Fibroblast of skin of left biceps (primary cell): ENCODE measurements at regions not wholly inside any gene's neighbourhood (a gene's known extent, or its start where the extent isn't known, plus 50 kb on each side); places are given as distances from the start of the nearest gene placed in this dataset.
A peak's percentile ranks its signal among the peaks of the same experiment; 100 is the strongest.

Experiments used
- DNase-seq, 2 experiments: peaks; one replicate each; pipeline ENCODE4 v3.0.0-alpha.2; 2013; ENCODE audit warnings: low read depth in 2 of 2

DNA sequence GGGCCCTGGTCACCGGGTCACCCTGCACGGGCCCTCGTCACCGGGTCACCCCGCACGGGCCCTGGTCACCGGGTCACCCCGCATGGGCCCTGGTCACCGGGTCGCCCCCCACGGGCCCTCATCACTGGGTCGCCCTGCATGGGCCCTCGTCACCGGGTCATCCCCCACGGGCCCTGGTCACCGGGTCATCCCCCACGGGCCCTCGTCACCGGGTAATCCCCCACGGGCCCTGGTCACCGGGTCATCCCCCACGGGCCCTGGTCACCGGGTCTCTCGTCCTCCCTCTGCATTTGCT is 77.6 kb downstream of the RIPK4 start:
- no peak for DNase-seq

DNA sequence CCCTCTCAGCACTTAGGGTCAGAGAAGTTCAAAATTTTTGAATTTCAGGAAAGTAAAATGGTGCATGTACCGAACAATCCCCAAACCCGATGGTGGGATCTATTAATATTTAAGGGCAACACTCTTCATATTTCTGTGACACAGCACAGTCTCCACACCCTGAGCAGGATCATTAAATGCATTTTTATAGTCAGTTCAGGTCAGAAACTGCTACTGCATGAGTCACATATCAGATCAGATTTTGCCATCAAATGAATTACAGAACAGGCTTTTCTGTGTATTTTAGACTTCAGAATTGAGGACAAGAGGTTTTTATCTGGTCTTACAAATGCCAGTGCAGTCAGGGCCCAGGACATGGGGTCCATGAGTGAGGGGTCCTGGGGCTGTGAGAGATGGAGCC is 79.2 kb downstream of the RIPK4 start:
- DNase-seq, result no peak

DNA sequence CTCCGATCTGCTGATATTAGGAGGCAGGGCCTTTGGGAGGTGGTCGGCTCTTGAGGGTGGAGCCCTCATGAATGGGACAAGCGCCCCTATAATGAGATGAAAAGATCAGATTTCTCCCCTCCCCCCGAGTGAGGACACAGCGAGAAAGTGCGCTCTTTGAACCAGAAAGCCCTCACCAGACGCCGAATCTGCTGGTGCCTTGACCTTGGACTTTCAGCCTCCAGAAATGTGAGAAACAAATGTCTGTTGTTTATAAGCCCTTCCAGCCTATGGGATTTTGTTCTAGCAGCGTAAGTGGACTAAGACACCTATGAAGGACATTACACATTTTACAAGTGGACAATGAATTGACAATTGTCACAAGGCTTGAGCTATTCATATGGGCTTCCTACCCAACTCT is 80.2 kb downstream of the RIPK4 start:
- DNase-seq, result no peak

DNA sequence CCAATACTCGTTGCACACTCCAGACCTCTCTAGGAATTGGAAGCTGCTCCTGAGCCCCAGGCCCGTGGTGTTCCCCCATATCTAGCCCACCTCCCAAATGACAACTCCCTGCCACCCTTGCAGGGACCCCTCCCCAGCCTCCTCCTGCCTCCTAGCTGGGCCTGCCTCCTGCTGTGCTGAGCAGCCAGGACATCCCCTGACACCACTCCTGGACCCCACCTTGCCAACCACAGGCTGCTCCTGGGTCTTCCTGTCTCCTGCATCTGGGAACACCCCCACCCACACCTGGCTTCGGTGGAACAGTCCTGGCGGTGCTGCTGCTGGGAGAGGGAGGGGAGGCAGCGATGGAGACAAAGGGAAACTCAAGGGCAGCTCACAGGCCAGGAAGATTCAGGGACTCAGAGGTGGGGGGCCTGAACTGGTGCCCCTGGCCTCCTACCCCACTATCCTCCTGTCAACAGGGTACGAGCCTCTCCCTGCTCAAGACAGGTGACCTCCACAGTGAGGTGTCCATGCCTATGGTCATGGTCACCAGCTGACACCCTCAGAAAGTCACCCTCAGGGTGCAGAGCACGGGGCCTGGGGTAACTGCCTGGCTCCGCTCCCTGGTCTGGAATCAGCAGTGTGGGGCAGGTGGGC is 81.2 kb downstream of the RIPK4 start:
- DNase-seq, result no peak

DNA sequence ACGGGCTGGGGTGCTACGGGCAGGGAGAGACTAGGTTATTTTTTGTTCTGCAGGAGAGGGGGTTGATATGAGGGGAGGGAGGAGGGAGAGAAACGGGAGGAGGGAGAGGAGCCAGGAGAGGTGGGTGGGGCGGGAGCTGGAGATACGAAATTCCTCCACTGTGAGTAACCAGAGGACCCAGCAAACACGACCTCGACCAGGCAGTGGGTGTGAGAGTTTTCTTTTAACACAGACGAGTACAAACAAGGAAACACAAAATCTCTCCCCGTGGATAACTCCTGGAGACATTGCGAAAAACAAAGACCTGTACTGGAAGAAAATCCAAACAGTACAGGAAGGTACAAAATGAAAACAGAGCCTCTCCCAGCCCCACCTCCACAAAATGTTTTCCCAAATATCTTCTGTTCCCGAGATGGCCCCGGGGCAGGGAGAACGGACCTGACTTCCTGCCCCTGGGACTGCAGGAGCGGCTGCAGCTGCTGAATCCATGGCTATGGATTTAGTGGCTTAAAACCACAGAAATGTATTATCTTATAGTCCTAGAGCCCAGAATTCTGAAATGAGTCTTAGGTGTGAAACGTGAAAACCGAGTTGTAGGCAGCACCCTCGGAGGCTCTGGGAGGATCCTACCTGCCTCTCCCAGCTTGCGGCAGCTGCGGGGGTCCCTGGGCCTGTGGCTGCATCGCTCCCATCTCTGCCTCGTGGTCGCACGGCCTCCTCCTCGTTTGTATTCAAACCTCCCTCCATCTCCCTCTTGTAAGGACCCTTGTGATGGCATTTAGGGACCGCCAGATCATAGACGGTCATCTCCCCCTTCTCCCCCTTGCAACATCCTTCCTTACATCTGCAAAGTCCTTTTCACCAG is 82.2 kb downstream of the RIPK4 start:
- DNase-seq, result peak; percentile 27 to 31

DNA sequence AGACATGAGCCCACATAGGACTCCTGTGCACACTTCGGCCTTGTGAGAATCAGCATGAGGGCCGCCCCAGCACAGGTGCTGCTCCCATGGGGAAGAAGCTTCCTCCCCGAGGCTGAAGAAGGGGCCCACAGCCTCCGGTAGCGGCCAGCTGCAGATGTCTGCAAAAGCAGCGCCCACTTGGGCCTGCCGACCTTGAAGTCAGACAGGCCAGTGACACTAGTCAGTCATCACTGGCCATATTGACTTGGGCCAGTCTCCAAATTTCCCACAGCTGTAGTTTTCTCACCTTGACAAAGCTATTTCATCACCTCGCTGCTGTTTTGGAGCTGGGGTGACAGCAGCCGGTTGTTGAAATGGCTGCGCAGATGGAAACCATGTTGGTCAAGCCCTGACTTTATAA is 83.0 kb downstream of the RIPK4 start:
- no peak for DNase-seq

DNA sequence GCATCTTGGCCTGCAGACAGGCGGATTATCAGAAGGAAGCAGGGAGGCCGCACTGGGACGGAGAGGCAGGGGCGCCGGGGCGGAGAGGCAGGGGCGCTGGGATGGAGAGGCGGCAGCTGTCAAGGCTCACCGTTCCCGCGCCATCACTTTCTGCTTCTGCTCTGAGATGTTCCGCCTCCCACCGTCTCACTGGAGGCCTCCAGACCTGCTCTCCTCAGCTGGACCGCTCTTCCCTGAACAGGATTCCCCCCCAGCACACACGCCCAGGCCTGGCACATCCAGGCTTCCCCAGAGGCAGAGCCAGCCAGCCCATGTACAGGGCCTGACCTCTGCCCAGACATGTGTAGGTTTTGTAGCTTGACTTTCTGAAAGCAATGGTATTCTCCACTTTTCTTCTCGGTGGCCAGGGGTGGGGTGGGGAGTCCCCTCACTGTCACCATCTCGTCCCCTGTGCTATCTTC is 84.1 kb downstream of the RIPK4 start:
- DNase-seq, result no peak

DNA sequence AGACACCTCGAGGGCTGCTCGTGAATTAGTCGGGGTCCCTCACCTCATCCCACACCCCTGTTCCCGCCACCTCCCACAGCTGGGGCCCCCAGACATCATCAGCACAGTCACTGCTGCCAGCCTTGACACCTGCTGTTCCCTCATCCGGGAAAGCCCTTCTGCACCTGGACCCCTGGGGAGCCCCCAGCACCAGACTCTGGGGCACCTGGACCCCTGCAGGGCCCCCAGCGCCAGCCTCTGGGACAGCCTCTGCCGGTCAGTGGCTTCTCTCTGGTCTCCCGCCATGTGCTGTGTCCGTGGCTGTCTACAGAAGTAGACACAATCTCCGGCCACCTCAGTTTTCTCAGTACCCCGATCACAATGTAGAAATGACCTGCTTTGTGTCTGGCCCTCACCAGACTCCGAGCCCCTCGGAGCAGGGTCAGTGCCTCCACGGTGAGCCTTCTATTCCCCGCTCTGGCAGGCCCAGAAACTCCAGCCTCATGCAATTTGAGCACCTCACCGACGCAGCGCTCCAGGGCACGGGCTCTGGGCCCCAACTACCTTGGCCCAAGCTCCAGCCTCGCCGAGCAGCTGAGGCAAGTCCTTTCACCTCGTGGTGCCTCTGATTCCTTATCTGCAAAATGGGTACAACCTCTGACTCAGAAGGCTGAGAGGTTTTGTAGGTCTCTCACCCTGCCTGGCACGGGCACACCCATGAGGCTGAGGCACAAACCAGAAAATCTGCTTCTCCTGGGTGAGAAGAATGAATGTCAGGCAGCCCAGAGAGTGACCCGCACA is 84.7 kb downstream of the RIPK4 start:
- no peak for DNase-seq

DNA sequence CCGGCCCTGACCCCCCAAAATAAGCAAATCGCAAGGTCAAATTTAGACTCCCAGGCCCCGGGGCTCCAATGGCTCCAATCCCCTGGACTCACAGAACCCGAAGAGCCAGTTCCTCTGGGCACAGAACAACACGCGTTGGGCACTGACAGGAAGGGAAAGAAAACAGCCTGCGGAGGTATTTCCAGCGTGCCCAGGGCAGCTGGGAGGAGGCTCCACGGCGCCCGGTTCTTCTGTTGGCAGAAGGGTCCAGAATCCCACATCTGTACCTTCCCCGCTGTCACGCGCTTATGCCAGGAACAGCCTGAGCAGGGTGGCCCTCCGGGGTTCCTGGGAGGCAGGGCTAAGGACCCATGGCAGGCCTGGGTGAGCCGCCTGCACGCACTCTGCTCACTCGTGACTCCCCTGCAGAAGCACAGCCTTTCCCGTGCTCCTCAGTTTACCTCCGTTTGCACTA is 85.5 kb downstream of the RIPK4 start:
- DNase-seq, result no peak

DNA sequence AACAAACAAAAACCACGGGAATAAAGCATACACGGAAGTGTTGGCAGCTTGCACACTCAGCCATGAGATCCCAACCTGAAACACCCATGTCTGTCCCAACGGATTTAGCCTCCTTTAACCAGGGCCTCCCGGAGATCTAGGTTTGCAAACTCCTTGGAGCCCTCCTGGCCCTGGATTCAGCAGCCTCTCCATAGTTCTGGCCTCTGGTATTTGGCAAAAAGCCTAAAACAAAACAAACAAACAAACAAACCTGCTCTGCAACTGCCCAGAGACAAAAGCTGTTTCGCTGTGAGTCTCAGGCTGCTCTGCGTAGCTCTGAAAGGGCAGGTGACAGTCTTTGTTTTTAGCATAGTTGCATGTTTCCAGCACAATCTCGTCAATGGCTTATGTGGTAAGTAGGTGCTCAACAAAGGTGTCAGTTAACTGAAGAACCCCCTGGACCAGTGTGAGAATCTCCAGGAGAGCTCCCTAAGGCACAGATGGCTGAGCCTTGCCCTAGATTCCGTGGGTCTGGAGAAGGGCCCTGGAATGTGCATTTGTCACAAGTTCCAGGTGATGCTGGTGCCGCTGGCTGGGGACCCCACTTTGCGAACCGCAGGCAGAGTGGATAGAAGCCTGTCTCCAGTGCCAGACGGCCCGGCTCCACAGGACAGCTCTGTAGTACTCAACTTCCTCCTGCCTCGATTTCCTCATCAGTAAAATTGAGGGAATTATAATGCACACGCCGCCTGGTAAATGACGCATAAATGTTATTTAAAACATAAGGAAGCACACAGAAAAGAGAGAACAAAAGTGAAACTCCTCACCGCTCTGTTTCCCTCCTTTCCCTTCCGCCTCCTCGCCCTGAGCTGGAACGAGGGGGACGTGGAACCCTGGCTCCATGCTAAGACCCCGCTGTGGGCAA is 86.2 kb downstream of the RIPK4 start:
- DNase-seq, result no peak

DNA sequence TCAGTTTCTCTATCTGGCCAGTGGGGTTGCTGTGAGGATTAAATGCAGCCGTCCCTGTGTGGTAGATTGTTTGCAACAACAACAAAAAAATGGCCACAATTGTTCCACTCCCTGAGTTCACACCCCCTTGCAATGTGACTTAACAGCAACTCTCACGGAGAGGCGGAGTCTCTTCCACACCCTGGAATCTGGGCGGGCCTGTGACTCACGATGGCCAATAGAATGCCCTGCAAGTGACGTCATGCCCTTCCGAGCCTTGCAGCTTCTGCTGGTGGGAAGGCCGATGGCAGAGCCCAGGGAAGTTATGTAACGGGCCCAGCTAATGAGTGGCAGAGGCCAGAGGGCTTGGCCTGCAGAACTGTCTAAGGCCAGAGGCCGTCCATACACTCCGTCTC is 87.9 kb downstream of the RIPK4 start:
- DNase-seq, result peak; percentile 90 to 91

DNA sequence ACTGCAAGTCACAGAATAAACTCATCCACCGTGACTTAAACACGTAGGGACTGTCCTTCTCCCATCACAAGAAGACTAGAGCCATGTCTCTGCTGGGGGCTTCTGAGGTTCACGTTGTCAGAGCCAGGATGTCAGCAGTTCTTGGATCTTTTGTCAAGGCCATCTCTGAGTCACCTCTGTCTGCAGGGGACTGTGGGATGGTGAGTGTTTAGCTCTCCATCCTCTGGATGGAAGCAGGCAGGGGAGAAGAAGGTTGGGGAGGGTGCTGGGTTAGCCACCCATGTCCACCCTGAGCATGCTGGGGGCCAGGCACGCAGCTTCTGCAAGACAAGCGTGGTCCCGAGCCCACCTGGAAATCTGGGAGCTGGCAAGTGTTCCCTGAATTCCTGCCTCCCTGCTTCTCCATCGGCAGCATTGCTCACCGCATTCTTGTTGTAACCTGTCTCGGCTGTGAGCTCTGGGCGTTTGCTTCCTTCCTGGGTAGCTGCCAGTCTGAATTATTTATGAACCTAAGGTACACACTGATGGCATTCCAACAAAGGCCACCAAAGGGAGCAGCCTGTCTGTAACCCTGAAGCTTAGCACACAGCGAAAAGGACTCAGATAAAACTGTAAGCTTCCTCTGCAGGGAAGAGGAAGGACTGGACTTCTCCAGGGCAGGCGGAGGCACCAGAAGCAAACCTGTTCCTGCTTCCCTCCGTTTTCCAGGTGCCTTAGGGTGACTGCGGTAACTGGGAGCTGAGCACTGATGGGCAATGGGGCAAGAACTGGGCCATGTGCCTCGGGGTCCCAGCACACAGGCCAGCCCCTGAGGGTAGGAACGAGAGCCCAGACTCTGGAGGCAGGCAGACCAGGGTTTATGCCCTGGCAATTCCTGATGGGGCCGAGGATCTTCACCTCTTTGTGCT is 88.6 kb downstream of the RIPK4 start:
- no peak for DNase-seq

DNA sequence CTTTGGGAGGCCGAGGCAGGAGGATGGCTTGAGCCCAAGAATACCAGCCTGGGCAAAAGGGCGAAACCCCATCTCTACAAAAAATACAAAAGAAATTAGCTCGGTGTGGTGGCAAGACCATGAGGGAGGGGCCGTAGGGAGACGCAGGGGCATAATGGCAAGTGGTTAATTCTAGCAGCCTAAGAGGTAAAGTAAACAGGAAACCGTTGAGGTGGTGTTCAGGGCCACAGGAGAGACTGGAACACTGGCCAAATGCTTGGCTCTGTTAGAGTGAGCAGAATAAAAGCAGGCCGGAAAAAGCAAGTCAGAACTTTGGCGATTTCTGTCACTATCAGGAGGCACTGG is 89.2 kb downstream of the RIPK4 start:
- DNase-seq, result no peak

DNA sequence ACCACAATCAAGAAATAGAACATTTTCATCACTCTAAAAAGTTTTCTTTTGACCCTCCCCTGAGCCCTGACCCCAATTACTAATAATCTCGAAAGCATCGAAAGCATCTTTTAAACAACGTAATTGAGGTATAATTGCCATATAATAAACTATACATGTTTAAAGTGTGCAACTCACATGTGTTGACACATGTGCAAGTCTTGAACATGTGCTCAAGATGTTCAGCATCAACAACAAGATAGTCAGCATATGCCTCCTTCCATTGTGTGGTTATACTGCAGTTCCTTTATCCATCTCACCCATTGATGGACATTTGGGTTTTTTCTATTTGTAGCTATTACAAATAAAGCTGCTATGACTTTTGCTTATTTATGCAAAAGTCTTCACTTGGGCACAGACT is 90.7 kb downstream of the RIPK4 start:
- no peak for DNase-seq

DNA sequence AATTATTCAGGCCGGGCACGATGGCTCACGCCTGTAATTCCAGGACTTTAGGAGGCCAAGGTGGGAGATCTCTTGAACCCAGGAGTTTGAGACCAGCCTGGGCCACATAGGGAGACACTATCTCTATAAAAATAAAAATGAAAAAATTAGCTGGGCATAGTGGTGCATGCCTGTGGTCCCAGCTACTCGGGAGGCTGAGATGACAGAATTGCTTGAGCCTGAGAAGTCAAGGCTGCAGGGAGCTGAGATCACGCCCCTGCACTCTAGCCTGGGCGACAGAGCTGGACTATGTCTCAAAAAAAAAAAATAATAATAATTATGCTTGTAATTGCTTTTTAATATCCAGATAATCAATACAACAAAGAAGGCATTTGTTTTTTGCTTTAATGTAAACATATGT is 91.3 kb downstream of the RIPK4 start:
- no peak for DNase-seq

DNA sequence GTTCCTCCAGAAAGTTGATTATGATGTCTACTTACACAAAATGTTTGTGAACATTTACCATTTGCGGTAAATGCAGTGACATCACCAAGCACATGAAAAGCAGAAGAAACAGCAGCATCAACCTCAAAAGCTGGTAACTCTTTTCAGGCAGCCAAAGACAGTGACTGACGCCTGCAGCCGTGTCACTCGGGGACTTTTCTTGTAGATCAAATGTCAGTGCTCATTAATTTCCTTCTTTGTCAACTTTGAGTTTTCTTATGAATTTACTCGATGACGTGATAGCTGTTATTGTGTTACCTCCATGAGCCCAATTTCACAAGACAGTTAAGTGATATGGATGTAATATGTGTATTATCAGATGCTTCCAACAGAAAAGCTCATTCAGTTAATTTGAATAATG is 92.5 kb downstream of the RIPK4 start:
- no peak for DNase-seq

DNA sequence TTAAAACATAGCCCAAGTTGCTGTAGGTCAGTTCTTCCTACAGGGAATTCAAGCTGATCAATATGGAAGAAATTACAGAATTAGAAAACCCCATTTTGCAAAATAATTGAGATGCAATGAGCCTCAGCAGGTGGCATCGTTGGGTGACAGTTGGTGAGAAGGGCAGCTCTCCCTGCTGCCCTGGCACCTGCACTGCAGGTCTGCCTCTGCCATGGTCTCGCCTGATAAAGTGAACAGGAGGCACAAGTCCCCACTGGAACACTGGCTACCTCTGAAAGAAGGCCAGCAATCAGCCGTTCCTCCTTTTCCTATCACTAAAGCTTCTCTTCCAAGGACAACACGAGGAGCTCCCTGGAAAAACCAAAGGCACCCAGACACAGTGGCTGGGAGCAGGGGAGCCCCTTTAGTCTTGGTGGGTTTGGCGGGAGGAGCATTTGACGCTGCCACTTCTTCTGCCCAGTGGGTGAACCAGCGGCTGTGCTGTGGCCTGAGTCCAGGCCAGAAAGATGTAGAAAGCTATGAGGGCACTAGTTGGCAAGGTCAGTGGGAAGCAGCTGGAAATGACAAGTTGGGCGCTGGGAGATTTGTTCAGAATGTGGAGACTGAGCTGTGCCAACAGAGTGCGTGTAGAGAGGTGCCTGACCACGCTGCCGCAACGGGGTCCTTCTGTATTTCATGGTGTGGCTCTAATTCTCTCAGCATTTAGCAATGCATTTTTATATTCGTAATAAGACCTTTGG is 93.1 kb downstream of the RIPK4 start:
- no peak for DNase-seq

DNA sequence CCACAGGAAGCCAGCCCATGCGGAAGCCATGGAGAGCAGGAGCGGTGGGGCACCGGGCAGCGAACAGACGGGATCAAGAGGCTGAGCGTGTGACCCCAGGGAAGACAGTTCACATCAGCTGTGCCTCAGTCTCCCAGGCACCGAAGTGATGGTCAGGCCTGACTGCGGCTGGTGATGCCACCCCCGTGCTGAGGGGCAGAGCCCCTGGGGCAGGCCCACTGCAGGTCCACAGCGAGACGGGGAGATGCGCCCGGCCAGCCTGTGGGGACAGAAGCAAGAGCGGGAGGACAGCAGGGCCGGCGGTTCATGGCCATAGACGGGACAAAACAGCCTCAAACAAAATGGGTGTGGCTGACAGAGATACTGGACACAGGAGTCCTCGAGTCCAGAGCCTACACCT is 93.8 kb downstream of the RIPK4 start:
- DNase-seq, result no peak

DNA sequence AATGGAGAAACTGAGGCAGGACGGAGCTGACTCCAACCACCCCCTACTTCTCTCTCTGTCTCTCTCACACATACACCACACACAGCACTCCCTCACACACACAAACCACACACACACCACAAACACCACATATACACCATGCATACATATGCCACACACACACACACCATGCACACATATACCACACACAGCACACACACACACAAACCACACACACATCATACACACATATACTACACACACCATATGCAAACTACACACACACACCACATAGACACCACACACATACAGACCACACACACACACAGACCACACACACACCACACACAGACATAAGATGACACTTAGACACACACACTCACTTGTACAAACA is 94.3 kb downstream of the RIPK4 start:
- DNase-seq, result no peak
